H9 (cell line): ENCODE measurements at regions not wholly inside any gene's neighbourhood (a gene's known extent, or its start where the extent isn't known, plus 50 kb on each side); places are given as distances from the start of the nearest gene placed in this dataset.

Experiments
- DNase-seq: peaks from one replicate; pipeline ENCODE4 v3.0.0-alpha.2; 2017
- H2AFZ ChIP-seq: one replicate; pipeline ENCODE4 v1.6.1; 2013; ENCODE audit warnings: mild to moderate bottlenecking, low read length, control low read depth, moderate library complexity
- H2AK5ac ChIP-seq: 2 replicates; pipeline ENCODE4 v1.6.1; 2013; ENCODE audit warnings: low read length, control low read depth, mixed read lengths; ENCODE audit not compliant: insufficient read length
- H2BK120ac ChIP-seq: one replicate; pipeline ENCODE4 v1.6.1; 2013; ENCODE audit warnings: low read depth, mild to moderate bottlenecking, low read length, control low read depth, inconsistent platforms; ENCODE audit not compliant: poor library complexity, severe bottlenecking
- H2BK12ac ChIP-seq: 2 replicates; pipeline ENCODE4 v1.6.1; 2013; ENCODE audit warnings: low read length, control low read depth, mixed read lengths, low read depth; ENCODE audit not compliant: insufficient read length
- H2BK15ac ChIP-seq: 2 replicates; pipeline ENCODE4 v1.6.1; 2013; ENCODE audit warnings: low read depth, low read length, control low read depth
- H2BK20ac ChIP-seq: one replicate; pipeline ENCODE4 v1.6.1; 2013; ENCODE audit warnings: low read depth, mild to moderate bottlenecking, low read length, control low read depth, inconsistent platforms; ENCODE audit not compliant: poor library complexity, severe bottlenecking
- H2BK5ac ChIP-seq: 2 replicates; pipeline ENCODE4 v1.6.1; 2013; ENCODE audit warnings: low read length, control low read depth, mixed read lengths; ENCODE audit not compliant: insufficient read length
- H3K14ac ChIP-seq: 2 replicates; pipeline ENCODE4 v1.6.1; 2013; ENCODE audit warnings: low read length, control low read depth; ENCODE audit not compliant: insufficient read depth
- H3K18ac ChIP-seq: 2 replicates; pipeline ENCODE4 v1.6.1; 2013; ENCODE audit warnings: low read depth, mild to moderate bottlenecking, mixed read lengths, low read length, control low read depth; ENCODE audit not compliant: insufficient read length
- H3K23ac ChIP-seq: 2 replicates; pipeline ENCODE4 v1.6.1; 2013; ENCODE audit warnings: low read length, control low read depth, mixed read lengths, low read depth; ENCODE audit not compliant: insufficient read length
- H3K23me2 ChIP-seq: 2 replicates; pipeline ENCODE4 v1.6.1; 2013; ENCODE audit warnings: low read depth, mild to moderate bottlenecking, mixed read lengths, low read length, control low read depth; ENCODE audit not compliant: insufficient read length, poor library complexity, severe bottlenecking
- H3K27ac ChIP-seq: 2 replicates; pipeline ENCODE4 v1.5.1; 2013; ENCODE audit warnings: low read length, control low read depth, mixed read lengths, low read depth; ENCODE audit not compliant: insufficient read length
- H3K27me3 ChIP-seq: 2 replicates; pipeline ENCODE4 v1.6.1; 2013; ENCODE audit warnings: low read length, control low read depth, inconsistent platforms; ENCODE audit not compliant: insufficient read depth
- H3K4ac ChIP-seq: 2 replicates; pipeline ENCODE4 v1.6.1; 2013; ENCODE audit warnings: low read depth, mild to moderate bottlenecking, control low read depth, inconsistent platforms, low read length, moderate library complexity
- H3K4me1 ChIP-seq: 2 replicates; pipeline ENCODE4 v1.6.1; 2013; ENCODE audit warnings: low read length, control low read depth, inconsistent platforms; ENCODE audit not compliant: insufficient read depth
- H3K4me2 ChIP-seq: 2 replicates; pipeline ENCODE4 v1.6.1; 2013; ENCODE audit warnings: low read length, control low read depth, mixed read lengths; ENCODE audit not compliant: insufficient read length, insufficient read depth
- H3K56ac ChIP-seq: 2 replicates; pipeline ENCODE4 v1.6.1; 2013; ENCODE audit warnings: low read depth, mild to moderate bottlenecking, mixed read lengths, low read length, control low read depth; ENCODE audit not compliant: insufficient read length
- H3K79me1 ChIP-seq: 2 replicates; pipeline ENCODE4 v1.6.1; 2013; ENCODE audit warnings: low read depth, mild to moderate bottlenecking, moderate library complexity, low read length, control low read depth, inconsistent platforms; ENCODE audit not compliant: insufficient read depth, poor library complexity, severe bottlenecking
- H3K79me2 ChIP-seq: 2 replicates; pipeline ENCODE4 v1.6.1; 2013; ENCODE audit warnings: low read length, control low read depth, inconsistent platforms; ENCODE audit not compliant: insufficient read depth
- H3K9ac ChIP-seq: 2 replicates; pipeline ENCODE4 v1.6.1; 2013; ENCODE audit warnings: low read length, control low read depth, mixed read lengths; ENCODE audit not compliant: insufficient read length; ENCODE audit errors: extremely low read depth
- H3K9me3 ChIP-seq: one replicate; pipeline ENCODE4 v1.6.1; 2013; ENCODE audit warnings: low read depth, low read length, inconsistent platforms; ENCODE audit not compliant: control insufficient read depth
- H3T11ph ChIP-seq: one replicate; pipeline ENCODE4 v1.6.1; 2013; ENCODE audit warnings: mild to moderate bottlenecking, low read length, control low read depth, inconsistent platforms
- H4K20me1 ChIP-seq: one replicate; pipeline ENCODE4 v1.6.1; 2013; ENCODE audit not compliant: control insufficient read depth, insufficient read length, insufficient read depth
- H4K5ac ChIP-seq: 2 replicates; pipeline ENCODE4 v1.6.1; 2013; ENCODE audit warnings: low read depth, mild to moderate bottlenecking, mixed read lengths, low read length, control low read depth; ENCODE audit not compliant: insufficient read length
- H4K8ac ChIP-seq: replicated peaks from 2 replicates; pipeline ENCODE4 v1.6.1; 2013; ENCODE audit warnings: low read length, control low read depth, mixed read lengths, low read depth; ENCODE audit not compliant: insufficient read length
- H4K91ac ChIP-seq: 2 replicates; pipeline ENCODE4 v1.6.1; 2013; ENCODE audit warnings: low read depth, mild to moderate bottlenecking, moderate library complexity, mixed read lengths, low read length, control low read depth; ENCODE audit not compliant: insufficient read length
- H3K27ac Mint-ChIP-seq, 3 experiments: 2 replicates in 2 of 3; 3 replicates in 1 of 3; pipeline ENCODE4 v1.8.0; 2020 to 2021; ENCODE audit warnings: mixed read lengths in 3 of 3, mild to moderate bottlenecking in 1 of 3, moderate library complexity in 1 of 3
- H3K27me3 Mint-ChIP-seq: 2 replicates; pipeline ENCODE4 v1.8.0; 2021; ENCODE audit warnings: low read depth, mild to moderate bottlenecking, moderate library complexity, mixed read lengths
- H3K36me3 Mint-ChIP-seq, 3 experiments: 2 replicates in 2 of 3; 3 replicates in 1 of 3; pipeline ENCODE4 v1.8.0; 2020 to 2021; ENCODE audit warnings: low read depth in 3 of 3, mixed read lengths in 3 of 3; ENCODE audit not compliant: insufficient read depth in 1 of 3
- H3K4me1 Mint-ChIP-seq, 2 experiments: 2 replicates each; pipeline ENCODE4 v1.8.0; 2020; ENCODE audit warnings: mixed read lengths in 2 of 2
- H3K4me3 Mint-ChIP-seq, 2 experiments: 2 replicates in 1 of 2; 3 replicates in 1 of 2; pipeline ENCODE4 v1.8.0; 2020 to 2021; ENCODE audit warnings: mild to moderate bottlenecking in 2 of 2, mixed read lengths in 2 of 2, moderate library complexity in 1 of 2
- H3K9me3 Mint-ChIP-seq, 2 experiments: 2 replicates in 1 of 2; 3 replicates in 1 of 2; pipeline ENCODE4 v1.8.0; 2020; ENCODE audit warnings: mild to moderate bottlenecking in 2 of 2, mixed read lengths in 2 of 2, moderate library complexity in 1 of 2
- CTCF ChIP-seq: fragments of 200-600 bp; sonication (generic); conservative IDR thresholded peaks from 3 replicates; pipeline ENCODE4 v1.8.0; 2021; ENCODE audit warnings: antibody characterized with exemption, mild to moderate bottlenecking
- WGBS: extraction: QIAGEN DNeasy Blood & Tissue Kit; methylation state at CpG from one replicate; pipeline ENCODE4 v1.1.7; 2013; ENCODE audit warnings: missing lambda C conversion rate, low lambda C conversion rate, mixed read lengths; ENCODE audit not compliant: insufficient read length; ENCODE audit errors: extremely low coverage; 5-methylcytosine and 5-hydroxymethylcytosine counted together

GRCh38 chr6:105872249-105872648 lies 213.9 kb upstream of the PRDM1 start:
- H2AK5ac ChIP-seq = no peak overlapping the region

More at GRCh38 chr6:105872249-105872648, 213.9 kb upstream of the PRDM1 start:
- Histone ChIP-seq H3K18ac (no peak overlapping the region), H3K27me3 (no peaks in the 10 kb centered on the region), H3K79me1 (no peaks in the 10 kb centered on the region), H2BK120ac (no peak overlapping the region), H3K4me1 (no peaks in the 10 kb centered on the region), H2AFZ (no peak overlapping the region), H3K23ac (no peak overlapping the region), H2BK5ac (no peak overlapping the region), H3K14ac (no peak overlapping the region), H4K5ac (no peak overlapping the region), H3K9ac (no peak overlapping the region), H4K91ac (no peak overlapping the region), H3T11ph (no peak overlapping the region), H3K27ac (no peak overlapping the region), H4K8ac (no peak overlapping the region), H2BK12ac (no peak overlapping the region), H3K9me3 (no peaks in the 10 kb centered on the region), H2BK15ac (no peak overlapping the region), H3K79me2 (no peaks in the 10 kb centered on the region), H2BK20ac (no peak overlapping the region), H3K4ac (no peak overlapping the region), H3K23me2 (no peaks in the 10 kb centered on the region), H3K4me2 (no peak overlapping the region), H3K56ac (no peak overlapping the region), H4K20me1 (no peaks in the 10 kb centered on the region)
- H3K36me3 Mint-ChIP-seq = peaks cover 0 to 2% (median 0%) of the 10 kb centered on the region in 3 experiments; a peak in 1 of 7 replicates
- no peak overlapping the region for H3K27ac Mint-ChIP-seq
- H3K4me1 Mint-ChIP-seq = peaks cover 17 to 28% of the 10 kb centered on the region in 2 experiments
- no peak for DNase-seq
- no peaks in the 10 kb centered on the region for H3K9me3 Mint-ChIP-seq
- no peaks in the 10 kb centered on the region for H3K27me3 Mint-ChIP-seq
- no CpG with 5 or more reads among the region's 4 CpGs for WGBS
- no peak for TF ChIP-seq CTCF
- H3K4me3 Mint-ChIP-seq = no peak overlapping the region; a peak in 1 of 5 replicates
